NCI-H748 (cell line): ENCODE measurements at regions not wholly inside any gene's neighbourhood (a gene's known extent, or its start where the extent isn't known, plus 50 kb on each side); places are given as distances from the start of the nearest gene placed in this dataset.
A peak's percentile ranks its signal among the peaks of the same experiment; 100 is the strongest.

ENCODE experiments used
- DNase-seq: peaks from one replicate; lab custom pipeline; 2025; ENCODE audit not compliant: unreplicated experiment; lab: John Stamatoyannopoulos, UW

DNA sequence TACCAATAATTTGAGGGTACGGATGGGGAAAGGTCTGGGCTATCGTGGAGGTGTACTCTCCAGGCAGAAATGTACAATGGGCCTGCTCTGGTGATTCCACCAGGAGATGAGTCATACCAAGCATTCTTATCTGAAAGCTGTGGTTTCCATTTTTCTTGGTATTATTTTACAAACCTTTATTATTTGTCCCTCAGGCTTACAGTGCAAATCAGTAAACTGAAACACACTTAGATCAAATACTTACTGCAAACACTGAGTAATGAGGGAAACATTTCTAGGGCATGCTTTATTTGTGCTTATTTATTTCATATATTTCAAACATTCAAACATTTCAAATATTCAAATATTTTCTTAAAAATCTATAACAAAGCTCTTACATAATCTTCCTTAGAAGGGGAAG, 319.8 kb downstream of the RND3 start:
- no peak for DNase-seq

GRCh38 chr2:150166313-150167051, 321.0 kb downstream of the RND3 start:
- no peak for DNase-seq

GRCh38 chr2:150165988-150166312, 321.5 kb downstream of the RND3 start:
- DNase-seq, result no peak

GRCh38 chr2:150165442-150165841, 322.0 kb downstream of the RND3 start:
- DNase-seq, result no peak

GRCh38 chr2:150162241-150162942, 325.1 kb downstream of the RND3 start:
- peak; percentile 37 for DNase-seq

GRCh38 chr2:150160058-150160457, 327.4 kb downstream of the RND3 start:
- no peak for DNase-seq

- DNase-seq, result peak; percentile 23
Measured at GRCh38 chr2:150159300-150159699, 328.2 kb downstream of the RND3 start.

DNA sequence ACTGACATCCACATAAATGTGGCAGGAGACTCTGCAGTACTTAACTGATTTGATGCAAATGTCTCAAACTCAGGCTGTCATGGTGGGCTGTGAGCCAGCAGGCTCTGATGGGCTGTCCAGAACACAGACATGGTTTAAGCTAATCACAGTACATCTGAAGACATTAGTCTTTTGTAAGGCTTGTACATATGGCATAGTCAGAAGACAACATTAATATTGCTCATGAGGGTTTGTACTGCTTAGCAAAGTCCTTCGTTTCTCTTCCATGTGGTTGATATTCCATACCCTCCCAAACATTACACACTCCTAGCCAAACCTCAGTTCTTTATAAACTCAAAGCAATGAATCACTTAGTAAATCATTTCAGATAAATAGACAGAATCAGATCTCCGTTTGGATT, 330.6 kb downstream of the RND3 start:
- no peak for DNase-seq

GRCh38 chr2:150156415-150156814, 331.1 kb downstream of the RND3 start:
- no peak for DNase-seq

DNA sequence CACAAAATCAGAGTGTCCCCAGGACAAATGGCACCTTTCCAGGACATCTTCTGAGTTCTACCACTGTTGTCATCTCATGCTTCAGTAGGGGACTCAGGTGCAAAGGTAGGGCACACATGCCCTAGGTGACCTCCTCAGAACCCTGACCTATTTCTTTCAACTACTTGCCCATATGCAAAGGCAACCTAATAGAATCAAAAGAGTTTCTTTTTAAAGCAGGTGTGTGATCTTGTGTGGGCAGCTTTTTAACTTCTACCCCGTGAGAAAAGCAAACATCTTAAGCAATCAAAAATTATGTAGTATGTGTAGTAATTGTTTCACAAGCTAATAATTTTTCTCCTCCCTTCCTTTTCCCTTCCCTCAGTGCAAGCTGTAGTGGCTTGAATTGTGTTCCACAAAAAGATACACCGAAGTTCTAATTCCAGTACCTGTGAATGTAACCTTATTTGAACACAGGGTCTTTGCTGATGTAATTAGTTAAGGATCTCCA, 333.1 kb downstream of the RND3 start:
- DNase-seq, result no peak

GRCh38 chr2:150153646-150154307, 333.7 kb downstream of the RND3 start:
- DNase-seq, result no peak

DNA sequence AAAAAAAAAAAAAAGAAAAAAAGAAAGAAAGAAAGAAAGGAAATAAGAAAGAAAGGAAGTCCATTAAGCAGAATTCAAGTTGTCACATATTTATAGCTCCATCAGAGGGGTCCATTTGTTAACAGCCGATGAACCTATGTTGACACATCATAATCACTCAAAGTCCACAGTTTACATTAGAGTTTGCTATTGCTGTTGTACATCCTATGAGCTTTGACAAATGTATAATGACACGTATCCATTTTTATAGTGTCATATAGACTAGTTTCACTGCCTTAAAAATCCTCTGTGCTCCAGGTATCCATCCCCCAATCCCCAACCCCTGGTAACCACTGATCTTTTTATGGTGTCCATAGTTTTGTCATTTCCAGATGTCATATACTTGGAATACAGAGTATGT, 335.2 kb downstream of the RND3 start:
- peak; percentile 57 for DNase-seq

- no peak for DNase-seq
Measured at GRCh38 chr2:150150144-150150543, 337.3 kb downstream of the RND3 start.

DNA sequence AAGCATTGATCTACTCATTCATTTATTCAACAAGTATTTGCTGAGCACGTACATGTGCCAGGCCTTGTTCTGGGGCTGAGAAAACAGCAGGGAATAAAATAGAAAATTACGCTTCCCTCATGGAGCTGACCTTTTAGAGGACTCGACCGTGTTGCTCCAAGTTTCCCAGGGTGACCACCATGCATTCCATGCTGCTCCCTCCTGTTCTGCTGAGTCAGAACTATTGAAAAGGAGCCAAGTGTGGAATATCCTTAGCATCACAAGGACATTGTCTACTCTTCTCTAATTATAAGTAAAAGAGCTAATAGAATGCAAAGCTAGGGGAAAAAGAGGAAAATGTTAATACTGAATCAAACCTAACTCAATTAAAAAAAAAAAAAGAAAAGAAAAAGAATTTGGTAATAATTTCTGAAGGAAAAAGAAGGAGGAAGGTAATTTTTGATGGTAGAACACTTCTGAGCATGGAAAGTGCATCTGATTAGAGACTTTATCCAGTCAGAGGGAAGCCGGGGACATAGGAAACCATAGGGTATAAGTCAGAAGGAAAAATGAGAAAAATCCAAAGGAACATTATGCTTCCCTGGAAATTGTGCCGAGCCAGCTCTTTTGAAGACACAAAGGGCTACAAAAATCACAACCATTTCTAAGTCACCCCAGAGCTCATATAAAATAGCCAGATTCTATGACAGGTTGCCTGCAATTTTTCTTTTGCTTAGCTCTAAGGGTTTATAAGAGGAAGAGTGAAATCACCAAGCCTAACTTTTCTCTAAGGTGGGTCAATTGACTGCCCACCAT, 339.4 kb downstream of the RND3 start:
- DNase-seq, result no peak

DNA sequence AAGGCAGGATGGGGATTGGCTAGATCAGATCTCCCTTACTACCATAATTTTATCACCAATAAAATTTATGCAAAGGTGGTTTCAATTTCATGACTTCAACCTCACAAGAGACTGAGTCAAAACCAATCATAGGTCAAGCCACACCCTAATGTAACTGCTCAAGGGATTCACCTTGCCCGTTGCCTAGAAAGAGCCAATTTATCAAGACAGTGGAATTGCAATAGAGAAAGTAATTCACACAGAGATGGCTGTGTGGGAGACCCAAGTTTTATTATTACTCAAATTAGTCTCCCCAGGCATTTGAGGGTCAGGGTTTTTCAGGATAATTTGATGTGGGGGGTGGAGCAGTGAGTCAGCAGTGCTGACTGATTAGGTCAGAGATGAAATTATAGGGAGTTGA, 340.6 kb downstream of the RND3 start:
- DNase-seq, result no peak

- no peak for DNase-seq
Measured at GRCh38 chr2:150145299-150145692, 342.2 kb downstream of the RND3 start.

DNA sequence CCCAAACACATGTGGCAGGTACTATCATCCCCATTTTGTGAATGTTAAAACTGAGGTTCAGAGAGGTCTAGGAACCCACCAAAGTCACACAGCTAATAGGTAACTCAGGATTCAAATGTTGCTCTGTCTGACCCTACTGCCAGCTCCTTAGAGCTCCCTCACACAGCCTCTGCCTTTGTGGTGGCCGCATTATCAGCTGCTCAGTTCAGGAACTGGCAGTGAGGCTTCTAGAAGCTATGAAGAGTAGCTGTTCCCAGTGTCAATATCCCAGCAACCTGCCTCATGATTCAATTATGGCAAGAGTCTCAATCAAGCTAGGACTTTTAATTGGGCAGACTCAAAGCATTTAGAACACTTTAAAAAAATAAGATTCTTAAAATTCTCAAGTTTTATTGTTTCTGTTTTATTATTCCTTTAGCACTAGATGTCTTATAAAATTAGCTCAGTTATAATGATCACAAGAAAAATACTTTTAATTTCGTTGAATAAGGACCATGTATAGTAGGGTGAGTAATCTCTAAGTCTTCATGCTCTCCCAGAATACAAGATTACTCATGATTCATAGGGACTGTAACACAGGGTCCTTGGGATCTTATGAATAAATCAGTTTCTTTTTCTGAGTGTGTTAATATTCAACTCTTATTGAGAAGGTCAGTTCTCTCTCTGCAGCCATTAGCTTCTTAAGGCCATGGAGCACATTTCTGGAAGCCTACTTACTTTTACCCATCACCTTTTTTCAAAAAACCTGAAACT, 342.7 kb downstream of the RND3 start:
- no peak for DNase-seq

DNA sequence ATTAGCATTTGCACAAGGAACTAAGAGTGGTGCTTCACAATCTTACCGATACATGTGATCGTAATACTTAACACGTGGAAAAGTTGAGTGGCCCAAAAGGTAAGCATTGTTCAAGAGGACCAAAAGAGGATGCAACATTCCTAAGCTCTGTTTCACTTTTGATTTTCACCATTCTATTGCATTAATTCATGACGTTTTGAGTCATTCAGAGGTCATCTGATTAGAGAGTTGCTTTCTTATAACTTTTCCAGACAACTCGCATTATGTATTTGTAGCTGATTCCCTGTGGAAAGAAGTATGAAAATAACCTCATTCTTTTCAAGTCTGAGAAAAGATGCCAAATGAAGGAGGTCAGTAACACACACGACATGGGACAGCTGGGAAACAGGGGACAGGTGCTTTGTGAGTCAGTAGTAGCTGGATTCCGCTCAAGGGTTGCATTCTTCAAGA, 344.4 kb downstream of the RND3 start:
- DNase-seq, result no peak

DNA sequence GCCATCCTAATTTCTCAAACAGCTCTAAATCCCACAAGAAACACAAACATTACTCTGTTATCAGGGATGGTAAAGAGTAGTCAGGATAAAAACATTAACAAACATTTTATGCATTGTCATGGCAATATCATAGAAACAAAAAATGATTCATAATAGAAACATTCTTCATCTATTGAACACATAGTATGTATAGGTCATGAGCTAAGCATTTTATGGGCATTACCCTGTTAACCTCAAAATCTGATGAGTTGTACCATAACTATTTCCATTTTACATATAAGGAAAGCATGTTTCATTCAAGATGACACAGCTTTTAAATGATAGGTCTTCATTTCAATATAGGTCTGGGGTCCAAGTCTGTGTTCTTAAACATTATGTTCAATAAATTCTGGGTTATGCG, 344.9 kb downstream of the RND3 start:
- no peak for DNase-seq

GRCh38 chr2:150141226-150142001, 346.1 kb downstream of the RND3 start:
- DNase-seq, result peak; percentile 65
